ENCODE measurements at regions not wholly inside any gene's neighbourhood (a gene's known extent, or its start where the extent isn't known, plus 50 kb on each side); places are given as distances from the start of the nearest gene placed in this dataset.

GRCh38 chr13:67506407-67506806, 276.3 kb upstream of the PCDH9 start:
- in situ Hi-C loops (cut with MboI; ENCODE audit: low pct_unique_long_range_greater_than_20kb, low sequenced_read_pairs, unreplicated experiment): no loop called here

GRCh38 chr13:67505376-67505775, 275.2 kb upstream of the PCDH9 start:
- DNase-seq (ENCODE audit: low spot score): no peak
- in situ Hi-C loops (cut with MboI; ENCODE audit: low pct_unique_long_range_greater_than_20kb, low sequenced_read_pairs, unreplicated experiment): no loop called here
- no peak for TF ChIP-seq CTCF (IDR thresholded peaks at IDR 0.05; ENCODE audit: extremely low read depth, insufficient read depth, missing control alignments)

More at GRCh38 chr13:67506407-67506806, 276.3 kb upstream of the PCDH9 start:
- DNase-seq (ENCODE audit: low spot score): no peak
- TF ChIP-seq CTCF (IDR thresholded peaks at IDR 0.05; ENCODE audit: extremely low read depth, insufficient read depth, missing control alignments): no peak

GRCh38 chr13:67498948-67499347, 268.8 kb upstream of the PCDH9 start:
- TF ChIP-seq CTCF (IDR thresholded peaks at IDR 0.05; ENCODE audit: extremely low read depth, insufficient read depth, missing control alignments): no peak
- in situ Hi-C loops (cut with MboI; ENCODE audit: low pct_unique_long_range_greater_than_20kb, low sequenced_read_pairs, unreplicated experiment): no loop called here
- no peak for DNase-seq (ENCODE audit: low spot score)

- DNase-seq (ENCODE audit: low spot score): no peak
- no peak for TF ChIP-seq CTCF (IDR thresholded peaks at IDR 0.05; ENCODE audit: extremely low read depth, insufficient read depth, missing control alignments)
- in situ Hi-C loops (cut with MboI; ENCODE audit: low pct_unique_long_range_greater_than_20kb, low sequenced_read_pairs, unreplicated experiment): no loop called here
These were observed 263.7 kb upstream of the PCDH9 start for GRCh38 chr13:67493835-67494234.

- in situ Hi-C loops (cut with MboI; ENCODE audit: low pct_unique_long_range_greater_than_20kb, low sequenced_read_pairs, unreplicated experiment): no loop called here
- DNase-seq (ENCODE audit: low spot score): no peak
- no peak for TF ChIP-seq CTCF (IDR thresholded peaks at IDR 0.05; ENCODE audit: extremely low read depth, insufficient read depth, missing control alignments)
These were observed 258.9 kb upstream of the PCDH9 start for GRCh38 chr13:67489016-67489415.

GRCh38 chr13:67481445-67481844, 251.3 kb upstream of the PCDH9 start:
- in situ Hi-C loops (cut with MboI; ENCODE audit: low pct_unique_long_range_greater_than_20kb, low sequenced_read_pairs, unreplicated experiment): no loop called here

More at GRCh38 chr13:67481445-67481844, 251.3 kb upstream of the PCDH9 start:
- DNase-seq (ENCODE audit: low spot score): no peak
- no peak for TF ChIP-seq CTCF (IDR thresholded peaks at IDR 0.05; ENCODE audit: extremely low read depth, insufficient read depth, missing control alignments)

All from GM13977 (cell line).